ENCODE measurements at regions not wholly inside any gene's neighbourhood (a gene's known extent, or its start where the extent isn't known, plus 50 kb on each side); places are given as distances from the start of the nearest gene placed in this dataset.

DNA sequence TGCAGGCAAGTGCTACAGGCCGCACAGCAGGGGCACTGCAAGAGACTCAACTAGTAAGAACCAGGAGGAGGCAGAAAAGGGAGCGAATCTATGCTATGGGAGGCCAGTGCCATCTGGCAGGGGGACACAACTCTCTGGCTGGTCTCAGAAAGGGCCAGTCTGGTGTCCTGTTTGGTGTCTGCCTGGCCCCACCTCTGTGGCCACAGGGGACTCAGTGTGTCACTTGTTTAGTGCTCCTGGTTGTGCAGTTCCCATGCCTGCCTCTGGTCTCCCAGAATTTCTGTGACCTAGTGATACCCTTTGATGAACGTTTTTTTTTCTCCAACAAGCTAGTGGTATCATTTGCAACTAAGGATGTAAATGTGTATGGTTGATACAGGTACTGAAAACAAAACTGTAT, 59.2 kb upstream of the JCAD start:
- no peaks in the 10 kb centered on the region for H3K27me3 ChIP-seq (ENCODE audit: insufficient read depth, low read depth, low read length)
- no peaks in the 10 kb centered on the region for H4K20me1 ChIP-seq (ENCODE audit: insufficient read depth)
- H3K9me2 ChIP-seq (ENCODE audit: insufficient read depth, low read length): no peaks in the 10 kb centered on the region
- no peaks in the 10 kb centered on the region for H3K79me2 ChIP-seq (replicated peaks; ENCODE audit: insufficient read depth, low read length)
- no peak overlapping the region for H3K9ac ChIP-seq (ENCODE audit: low read length)
- H3F3A ChIP-seq (ENCODE audit: insufficient read depth, low read length, poor library complexity, severe bottlenecking): no peaks in the 10 kb centered on the region
- no peak overlapping the region for H3K4me3 ChIP-seq (ENCODE audit: low read length)
- H3K4me2 ChIP-seq (ENCODE audit: low read length): no peak overlapping the region
- H3K36me3 ChIP-seq (ENCODE audit: insufficient read depth, low read length): no peaks in the 10 kb centered on the region
- H3K9me3 ChIP-seq (ENCODE audit: low read length): no peaks in the 10 kb centered on the region
- H3K27ac ChIP-seq (ENCODE audit: low read length): no peak overlapping the region
- no peak overlapping the region for H2AFZ ChIP-seq (ENCODE audit: low read depth, low read length)
- TF ChIP-seq TAF1 (IDR thresholded peaks at IDR 0.05; ENCODE audit: low read depth) (no peak), MXI1 (conservative IDR thresholded peaks at IDR 0.05; ENCODE audit: poor library complexity, severe bottlenecking) (no peak), EP300 (conservative IDR thresholded peaks at IDR 0.05; ENCODE audit: poor library complexity, severe bottlenecking) (no peak), EZH2 (IDR thresholded peaks at IDR 0.05; ENCODE audit: borderline replicate concordance, insufficient read depth, low read length, poor library complexity, severe bottlenecking) (no peak), SMC3 (conservative IDR thresholded peaks at IDR 0.05; ENCODE audit: poor library complexity) (no peak), POLR2AphosphoS5 (IDR thresholded peaks at IDR 0.05) (no peak), RAD21 (conservative IDR thresholded peaks at IDR 0.05) (no peak)
- TF ChIP-seq, protein P1, sequence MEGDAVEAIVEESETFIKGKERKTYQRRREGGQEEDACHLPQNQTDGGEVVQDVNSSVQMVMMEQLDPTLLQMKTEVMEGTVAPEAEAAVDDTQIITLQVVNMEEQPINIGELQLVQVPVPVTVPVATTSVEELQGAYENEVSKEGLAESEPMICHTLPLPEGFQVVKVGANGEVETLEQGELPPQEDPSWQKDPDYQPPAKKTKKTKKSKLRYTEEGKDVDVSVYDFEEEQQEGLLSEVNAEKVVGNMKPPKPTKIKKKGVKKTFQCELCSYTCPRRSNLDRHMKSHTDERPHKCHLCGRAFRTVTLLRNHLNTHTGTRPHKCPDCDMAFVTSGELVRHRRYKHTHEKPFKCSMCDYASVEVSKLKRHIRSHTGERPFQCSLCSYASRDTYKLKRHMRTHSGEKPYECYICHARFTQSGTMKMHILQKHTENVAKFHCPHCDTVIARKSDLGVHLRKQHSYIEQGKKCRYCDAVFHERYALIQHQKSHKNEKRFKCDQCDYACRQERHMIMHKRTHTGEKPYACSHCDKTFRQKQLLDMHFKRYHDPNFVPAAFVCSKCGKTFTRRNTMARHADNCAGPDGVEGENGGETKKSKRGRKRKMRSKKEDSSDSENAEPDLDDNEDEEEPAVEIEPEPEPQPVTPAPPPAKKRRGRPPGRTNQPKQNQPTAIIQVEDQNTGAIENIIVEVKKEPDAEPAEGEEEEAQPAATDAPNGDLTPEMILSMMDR (IDR thresholded peaks at IDR 0.05; ENCODE audit: poor library complexity, severe bottlenecking): no peak
- TF ChIP-seq, protein P2, sequence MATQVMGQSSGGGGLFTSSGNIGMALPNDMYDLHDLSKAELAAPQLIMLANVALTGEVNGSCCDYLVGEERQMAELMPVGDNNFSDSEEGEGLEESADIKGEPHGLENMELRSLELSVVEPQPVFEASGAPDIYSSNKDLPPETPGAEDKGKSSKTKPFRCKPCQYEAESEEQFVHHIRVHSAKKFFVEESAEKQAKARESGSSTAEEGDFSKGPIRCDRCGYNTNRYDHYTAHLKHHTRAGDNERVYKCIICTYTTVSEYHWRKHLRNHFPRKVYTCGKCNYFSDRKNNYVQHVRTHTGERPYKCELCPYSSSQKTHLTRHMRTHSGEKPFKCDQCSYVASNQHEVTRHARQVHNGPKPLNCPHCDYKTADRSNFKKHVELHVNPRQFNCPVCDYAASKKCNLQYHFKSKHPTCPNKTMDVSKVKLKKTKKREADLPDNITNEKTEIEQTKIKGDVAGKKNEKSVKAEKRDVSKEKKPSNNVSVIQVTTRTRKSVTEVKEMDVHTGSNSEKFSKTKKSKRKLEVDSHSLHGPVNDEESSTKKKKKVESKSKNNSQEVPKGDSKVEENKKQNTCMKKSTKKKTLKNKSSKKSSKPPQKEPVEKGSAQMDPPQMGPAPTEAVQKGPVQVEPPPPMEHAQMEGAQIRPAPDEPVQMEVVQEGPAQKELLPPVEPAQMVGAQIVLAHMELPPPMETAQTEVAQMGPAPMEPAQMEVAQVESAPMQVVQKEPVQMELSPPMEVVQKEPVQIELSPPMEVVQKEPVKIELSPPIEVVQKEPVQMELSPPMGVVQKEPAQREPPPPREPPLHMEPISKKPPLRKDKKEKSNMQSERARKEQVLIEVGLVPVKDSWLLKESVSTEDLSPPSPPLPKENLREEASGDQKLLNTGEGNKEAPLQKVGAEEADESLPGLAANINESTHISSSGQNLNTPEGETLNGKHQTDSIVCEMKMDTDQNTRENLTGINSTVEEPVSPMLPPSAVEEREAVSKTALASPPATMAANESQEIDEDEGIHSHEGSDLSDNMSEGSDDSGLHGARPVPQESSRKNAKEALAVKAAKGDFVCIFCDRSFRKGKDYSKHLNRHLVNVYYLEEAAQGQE (IDR thresholded peaks at IDR 0.05; ENCODE audit: borderline replicate concordance): no peak

DNA sequence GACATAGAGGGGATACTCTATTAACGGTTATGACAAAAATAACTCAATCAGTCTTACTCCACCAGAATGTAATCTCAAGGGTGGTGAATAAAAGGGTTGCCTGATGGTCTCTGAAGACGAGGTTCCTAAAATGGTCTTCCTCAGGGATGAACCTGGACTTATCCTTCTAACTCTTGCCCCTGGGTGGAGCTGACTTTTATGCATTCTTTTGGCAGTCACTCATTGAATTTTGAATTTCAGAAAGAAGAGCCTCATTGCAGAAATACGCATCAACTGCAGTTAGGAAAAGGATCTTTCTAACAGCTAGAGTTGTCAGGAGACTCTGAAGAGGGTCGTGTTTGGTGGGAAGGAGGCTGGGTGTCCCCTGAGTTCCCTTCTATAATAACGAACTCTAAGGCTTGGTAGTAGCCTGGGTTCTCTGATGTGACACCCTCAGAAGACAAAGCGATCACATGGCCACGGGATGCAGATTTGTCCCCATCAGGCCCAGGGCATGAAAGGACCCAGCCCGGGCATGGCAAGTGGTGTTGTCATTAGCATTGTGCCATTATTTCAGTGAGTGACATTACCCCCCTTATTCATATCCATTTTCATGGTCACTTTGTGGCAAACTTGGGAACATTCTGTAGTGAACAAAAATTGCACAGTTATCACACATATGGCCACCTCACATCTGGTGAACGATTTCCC, 58.6 kb upstream of the JCAD start:
- Histone ChIP-seq H2AFZ (ENCODE audit: low read depth, low read length) (no peak overlapping the region), H3K79me2 (replicated peaks; ENCODE audit: insufficient read depth, low read length) (no peaks in the 10 kb centered on the region), H3K36me3 (ENCODE audit: insufficient read depth, low read length) (no peaks in the 10 kb centered on the region), H3K4me3 (ENCODE audit: low read length) (no peak overlapping the region), H3K9me2 (ENCODE audit: insufficient read depth, low read length) (no peaks in the 10 kb centered on the region), H3K4me2 (ENCODE audit: low read length) (no peak overlapping the region), H3F3A (ENCODE audit: insufficient read depth, low read length, poor library complexity, severe bottlenecking) (no peaks in the 10 kb centered on the region), H3K27ac (ENCODE audit: low read length) (no peak overlapping the region), H3K9me3 (ENCODE audit: low read length) (no peaks in the 10 kb centered on the region), H3K27me3 (ENCODE audit: insufficient read depth, low read depth, low read length) (no peaks in the 10 kb centered on the region), H4K20me1 (ENCODE audit: insufficient read depth) (no peaks in the 10 kb centered on the region), H3K9ac (ENCODE audit: low read length) (no peak overlapping the region)
- no peak for TF ChIP-seq EP300 (conservative IDR thresholded peaks at IDR 0.05; ENCODE audit: poor library complexity, severe bottlenecking)
- TF ChIP-seq MXI1 (conservative IDR thresholded peaks at IDR 0.05; ENCODE audit: poor library complexity, severe bottlenecking): no peak
- no peak for TF ChIP-seq RAD21 (conservative IDR thresholded peaks at IDR 0.05)
- no peak for TF ChIP-seq POLR2AphosphoS5 (IDR thresholded peaks at IDR 0.05)
- no peak for TF ChIP-seq EZH2 (IDR thresholded peaks at IDR 0.05; ENCODE audit: borderline replicate concordance, insufficient read depth, low read length, poor library complexity, severe bottlenecking)
- TF ChIP-seq TAF1 (IDR thresholded peaks at IDR 0.05; ENCODE audit: low read depth): no peak
- no peak for TF ChIP-seq SMC3 (conservative IDR thresholded peaks at IDR 0.05; ENCODE audit: poor library complexity)
- TF ChIP-seq, protein P2 (IDR thresholded peaks at IDR 0.05; ENCODE audit: borderline replicate concordance): no peak
- TF ChIP-seq, protein P1 (IDR thresholded peaks at IDR 0.05; ENCODE audit: poor library complexity, severe bottlenecking): no peak
